ENCODE measurements at regions not wholly inside any gene's neighbourhood (a gene's known extent, or its start where the extent isn't known, plus 50 kb on each side); places are given as distances from the start of the nearest gene placed in this dataset.

DNA sequence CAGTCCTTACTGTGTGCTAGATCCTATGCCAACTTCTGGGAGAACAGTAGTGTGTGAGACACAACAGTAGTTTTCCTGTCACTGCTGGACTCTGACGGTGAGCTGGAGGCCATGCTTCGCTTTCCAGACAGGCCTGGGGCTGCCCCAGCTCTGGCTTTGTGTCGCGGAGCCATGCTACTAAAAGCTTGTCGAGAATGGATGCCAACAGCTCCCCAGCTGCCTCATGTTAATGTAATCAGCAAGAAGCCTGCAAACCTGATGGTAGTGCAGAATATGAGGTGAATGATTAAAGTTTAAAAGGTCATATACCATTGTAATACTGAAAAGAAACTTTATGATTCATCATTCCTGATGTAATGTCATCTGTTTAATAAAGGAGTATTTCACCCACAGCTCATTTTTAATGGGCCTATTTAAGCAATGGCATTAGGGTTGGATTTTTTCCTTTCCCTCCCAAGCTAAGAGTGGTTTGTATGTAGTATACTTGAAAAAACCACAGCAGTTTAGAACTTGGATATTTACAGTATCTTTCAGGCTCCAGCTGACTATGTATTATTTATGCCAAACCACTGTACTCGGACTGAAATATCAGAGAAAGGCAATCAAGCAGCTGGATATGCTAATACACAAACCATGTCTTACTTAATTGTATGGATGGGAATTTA is 343.0 kb downstream of the NUF2 start:
- no peak for DNase-seq

DNA sequence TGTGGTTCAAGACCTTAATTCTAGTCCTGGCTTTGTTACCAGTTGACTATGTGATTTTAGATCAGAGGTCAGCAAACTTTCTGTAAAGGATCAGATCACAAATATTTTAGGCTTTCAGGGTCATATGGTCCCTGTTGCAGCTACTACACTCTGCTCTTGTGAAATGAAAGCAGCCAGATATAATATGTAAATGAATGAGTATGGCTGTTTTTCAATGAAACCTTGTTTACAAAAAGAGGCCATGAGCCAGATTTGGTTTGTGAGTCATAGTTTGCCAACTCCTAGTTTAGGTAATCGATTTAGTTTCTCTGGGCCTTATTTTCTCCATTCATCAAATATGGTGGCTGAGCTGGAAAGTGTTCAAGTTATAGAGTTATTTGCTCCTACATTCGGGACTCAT is 346.7 kb downstream of the NUF2 start:
- no peak for DNase-seq

DNA sequence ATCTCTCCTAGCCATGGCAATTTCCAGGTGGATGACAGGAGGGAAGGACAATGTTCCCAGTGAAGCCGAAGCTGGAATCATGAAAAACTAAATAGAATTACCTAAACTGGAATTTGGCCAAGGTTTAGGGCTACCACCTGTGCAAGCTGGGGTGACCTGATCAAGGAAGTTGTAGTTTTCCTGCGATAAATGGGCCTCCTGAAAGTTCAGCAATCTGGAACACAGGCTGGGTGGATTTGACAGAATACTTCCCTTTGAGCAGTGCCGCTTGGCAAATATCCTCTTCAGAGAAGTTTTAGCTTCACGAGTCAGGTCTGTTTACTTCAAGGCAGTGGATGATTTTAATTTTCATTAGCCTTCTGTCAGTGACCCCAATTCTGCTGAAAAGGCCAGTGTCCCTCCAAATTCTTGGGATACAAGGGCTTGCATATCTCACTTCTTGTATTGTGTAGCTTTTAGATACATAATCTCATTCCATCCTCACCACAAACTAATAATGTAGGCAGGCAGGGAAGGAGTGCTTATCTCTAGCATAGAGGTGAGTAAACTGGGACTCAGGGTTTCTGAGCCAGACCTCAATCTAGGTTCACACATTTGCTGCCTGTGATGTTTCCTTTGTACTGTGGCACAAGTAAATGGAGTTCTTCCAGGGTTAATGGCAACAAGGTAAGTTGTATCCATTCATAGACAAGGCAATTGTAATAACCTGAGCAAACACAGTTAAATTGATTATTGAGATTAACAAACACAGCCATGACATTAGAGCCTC is 349.4 kb downstream of the NUF2 start:
- DNase-seq = no peak

DNA sequence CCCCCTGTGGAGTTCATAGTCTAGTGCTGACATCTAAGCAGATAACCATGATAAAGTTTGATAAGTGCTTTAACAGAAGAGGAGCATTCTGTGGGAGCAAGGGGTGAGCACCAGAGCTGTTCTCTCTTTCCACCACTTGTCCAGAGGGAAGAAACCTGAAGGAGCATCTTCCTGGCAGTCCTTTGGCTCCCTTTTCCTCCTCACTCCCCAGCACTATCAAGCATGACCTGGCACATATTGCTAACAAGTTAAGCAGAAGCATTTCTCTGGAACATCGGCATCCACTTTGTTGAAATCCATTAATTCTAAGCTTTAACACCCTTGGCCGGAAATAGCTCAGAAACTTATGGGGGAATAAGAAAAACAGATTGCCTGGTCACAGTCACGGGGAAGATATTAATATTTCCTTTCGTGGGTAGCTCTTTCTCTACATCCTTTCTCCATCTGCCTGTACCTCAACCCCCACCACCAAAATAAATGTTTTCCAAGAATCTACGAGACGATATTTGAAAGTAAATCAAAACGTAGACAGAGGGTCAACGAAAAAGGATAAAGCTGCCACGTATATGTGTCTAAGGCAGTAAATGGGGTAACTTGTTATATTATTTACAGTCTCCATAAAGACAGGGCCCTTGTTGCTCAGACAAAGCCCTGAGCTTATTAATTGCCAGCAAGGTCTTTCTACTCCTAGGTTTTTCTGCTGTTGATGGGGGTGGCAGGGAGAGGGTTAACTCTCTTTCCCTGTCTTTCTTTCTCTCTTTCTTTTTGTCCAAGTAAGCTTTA is 351.4 kb downstream of the NUF2 start:
- DNase-seq = no peak

DNA sequence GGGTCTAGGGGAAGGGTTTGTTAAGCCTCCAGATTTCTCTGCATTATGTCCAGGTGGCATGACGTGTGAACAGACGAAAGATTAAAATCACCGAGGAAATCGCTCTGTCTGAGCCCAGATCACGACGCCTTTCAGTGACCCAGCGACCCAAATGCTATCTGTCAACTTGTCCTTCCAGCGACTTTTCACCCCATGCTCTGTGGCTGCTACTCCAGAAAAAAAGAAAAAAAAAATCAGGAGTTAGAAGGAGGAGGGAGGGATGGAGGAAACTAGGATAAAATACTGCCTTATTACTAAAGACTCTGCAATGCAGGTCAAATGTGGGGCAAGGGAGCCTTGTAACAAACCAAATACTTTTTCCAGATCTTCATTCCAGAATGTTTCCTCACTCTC is 352.0 kb downstream of the NUF2 start:
- no peak for DNase-seq

DNA sequence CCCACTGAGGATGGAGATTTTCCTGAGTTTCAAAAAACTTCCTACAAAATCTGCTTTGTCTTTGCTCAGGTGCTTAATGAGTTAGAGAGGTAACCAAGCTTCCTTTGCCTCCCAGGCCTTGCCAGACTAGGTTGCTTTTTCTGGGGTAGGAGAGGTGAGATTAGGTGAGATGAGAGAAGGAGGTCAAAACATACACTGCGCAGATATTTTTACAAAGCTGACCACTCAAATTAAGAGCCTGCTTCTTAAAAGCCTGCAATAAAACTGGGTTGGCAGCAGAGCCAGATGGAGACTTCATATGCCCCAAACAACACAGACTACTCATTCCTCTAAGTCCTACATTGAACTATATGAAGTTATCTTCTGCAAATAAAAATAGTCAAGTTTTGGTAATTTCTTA is 352.5 kb downstream of the NUF2 start:
- DNase-seq = no peak

DNA sequence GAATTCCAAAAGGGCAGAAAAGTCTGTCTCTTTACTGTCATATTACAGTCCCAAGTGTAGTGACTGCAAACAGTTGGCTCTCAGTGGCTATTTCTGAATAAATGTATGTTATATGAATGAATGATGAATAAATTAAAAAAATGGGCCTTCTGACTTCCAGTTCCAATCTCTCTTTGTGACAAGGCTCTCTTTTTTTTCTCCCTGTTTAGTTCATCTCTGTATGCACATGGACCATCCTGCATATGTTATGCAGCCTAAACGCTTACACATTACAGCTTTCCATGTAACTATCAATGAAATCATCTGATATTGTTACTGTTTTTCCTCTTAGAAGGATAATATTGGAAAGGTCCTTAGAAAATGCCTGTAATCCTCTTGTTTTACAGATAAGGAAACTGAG is 363.0 kb downstream of the NUF2 start:
- DNase-seq = no peak

DNA sequence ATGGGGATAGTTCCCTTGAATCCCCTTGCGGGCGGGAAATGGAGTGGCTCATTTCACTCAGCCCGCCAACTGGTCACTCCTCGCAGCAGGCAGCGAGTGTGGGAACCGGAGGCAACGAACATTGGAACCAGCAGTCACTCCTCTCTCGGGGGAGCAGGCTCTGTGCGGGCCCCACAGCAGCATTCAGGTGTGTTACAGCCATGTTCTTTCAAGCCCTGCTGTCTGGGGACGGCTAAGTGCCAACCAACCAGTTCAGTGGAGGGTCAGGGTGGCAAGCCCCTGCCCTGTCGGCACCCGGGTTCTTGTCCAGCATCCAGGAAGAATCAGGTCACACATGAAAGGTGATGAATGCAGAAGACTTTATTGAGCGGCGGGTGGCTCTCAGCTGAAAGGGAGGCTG is 370.5 kb downstream of the NUF2 start:
- no peak for DNase-seq

DNA sequence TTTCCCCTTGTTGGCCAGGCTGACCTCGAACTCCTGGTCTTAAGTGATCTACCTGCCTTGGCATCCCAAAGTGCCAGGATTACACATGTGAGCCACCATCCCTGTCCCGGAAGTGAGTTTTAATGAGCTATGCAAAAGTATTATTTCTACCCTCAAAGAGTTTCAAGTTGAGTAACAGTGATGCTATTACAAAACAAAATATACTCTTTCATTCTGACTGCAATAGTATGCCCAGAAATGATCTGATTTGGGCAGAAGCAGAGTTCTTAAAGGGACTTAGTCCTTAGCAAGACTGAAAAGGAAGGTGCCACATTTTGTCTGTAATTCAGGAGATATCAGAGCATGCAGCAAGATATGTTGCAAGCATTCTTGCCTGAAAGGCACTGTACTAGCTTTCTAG is 375.4 kb downstream of the NUF2 start:
- no peak for DNase-seq

DNA sequence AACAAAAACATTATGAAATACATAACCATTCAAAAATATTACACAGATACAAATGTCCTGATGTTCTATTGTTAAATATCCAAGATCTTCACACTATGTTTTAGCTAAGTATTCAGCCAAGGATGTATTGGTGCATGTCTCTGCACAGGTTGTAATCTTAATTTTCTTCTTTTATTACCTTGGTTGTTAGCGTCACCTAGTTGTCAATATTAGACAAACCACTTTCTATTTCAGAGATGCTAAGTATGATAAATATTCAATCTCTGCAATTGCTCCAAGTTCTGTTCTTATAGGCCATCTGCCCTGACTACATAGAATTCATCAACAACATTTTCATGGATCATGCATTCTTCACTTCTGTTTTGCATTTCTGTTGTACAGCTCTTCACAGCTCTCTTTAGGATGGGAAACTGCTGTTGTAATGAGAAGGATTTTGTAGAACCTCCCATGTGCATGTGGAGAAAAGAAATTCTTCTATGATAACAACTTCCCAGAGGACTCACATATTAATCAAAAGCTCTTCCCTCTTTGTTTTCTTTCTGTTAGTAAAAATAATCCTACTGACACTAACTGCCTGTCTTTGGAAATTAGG is 380.1 kb downstream of the NUF2 start:
- DNase-seq = no peak

DNA sequence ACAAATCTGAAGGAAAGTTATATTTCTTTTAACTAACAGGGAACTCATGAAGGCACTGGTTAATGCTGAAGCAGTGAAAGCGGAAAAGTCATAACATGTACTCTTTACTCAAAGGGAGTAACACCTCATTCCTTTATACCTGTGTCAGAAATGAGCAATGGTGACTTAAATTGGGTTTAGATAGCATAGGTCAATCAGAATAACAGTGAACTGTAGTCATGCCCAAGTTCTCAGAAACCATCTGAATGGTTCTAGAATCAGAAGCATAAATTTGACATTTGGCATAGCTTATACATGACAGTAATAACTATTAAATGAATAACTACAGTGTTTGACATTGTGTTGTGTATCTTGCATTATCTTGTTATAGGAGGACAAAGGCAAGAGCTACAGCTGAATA is 382.0 kb downstream of the NUF2 start:
- DNase-seq = no peak

DNA sequence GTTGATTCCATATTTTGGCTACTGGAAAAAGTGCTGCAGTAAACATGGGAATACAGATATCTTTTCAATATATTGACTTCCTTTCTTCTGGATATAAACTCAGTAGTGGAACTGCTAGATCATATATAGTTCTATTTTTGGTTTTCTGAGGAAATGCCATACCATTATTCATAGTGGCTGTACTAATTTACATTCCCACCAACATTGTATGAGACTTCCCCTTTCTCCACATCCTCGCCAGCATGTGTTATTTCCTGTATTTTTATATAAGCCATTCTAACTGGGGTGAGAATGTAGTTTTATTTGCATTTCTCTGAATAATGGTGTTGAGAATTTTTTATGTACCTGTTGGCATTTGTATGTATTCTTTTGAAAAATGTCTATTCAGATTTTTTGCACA is 385.2 kb downstream of the NUF2 start:
- DNase-seq = no peak

DNA sequence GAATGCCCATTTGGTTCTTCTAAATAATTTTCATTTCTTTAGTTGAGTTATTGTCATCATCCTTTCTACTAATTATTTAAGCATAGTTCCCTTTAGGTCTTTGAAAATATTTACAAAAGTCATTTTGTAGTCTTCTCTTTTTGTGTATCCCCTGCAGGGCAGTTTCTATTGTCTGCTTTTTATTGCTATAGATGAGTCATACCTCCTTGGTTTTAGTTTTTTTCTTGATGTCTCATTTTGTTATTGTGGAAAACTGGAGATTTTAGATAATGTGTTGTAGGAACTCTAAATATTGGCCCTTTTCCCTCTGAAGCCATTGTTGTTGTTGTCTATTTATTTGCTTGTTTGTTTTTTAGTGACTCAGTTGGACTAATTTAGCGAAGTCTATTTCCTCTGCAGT is 387.9 kb downstream of the NUF2 start:
- DNase-seq = no peak

DNA sequence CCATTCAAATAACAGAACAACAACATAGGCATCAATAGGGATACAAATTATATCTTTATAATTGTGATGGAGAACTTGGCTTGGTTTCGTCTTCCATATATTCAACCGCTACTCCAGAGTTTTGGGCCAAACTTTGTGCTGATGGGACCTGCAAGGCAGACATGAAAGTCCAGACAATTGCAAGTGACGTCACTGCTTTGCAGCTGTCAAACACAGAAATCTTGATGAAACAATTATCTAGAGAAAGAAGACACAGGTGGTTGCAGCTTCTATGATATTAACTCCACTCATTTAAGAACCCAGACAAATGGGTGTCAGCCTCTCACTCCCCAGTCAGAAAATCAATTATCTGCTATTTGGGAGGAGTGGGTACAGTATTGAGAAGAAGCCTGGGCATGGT is 390.6 kb downstream of the NUF2 start:
- no peak for DNase-seq

DNA sequence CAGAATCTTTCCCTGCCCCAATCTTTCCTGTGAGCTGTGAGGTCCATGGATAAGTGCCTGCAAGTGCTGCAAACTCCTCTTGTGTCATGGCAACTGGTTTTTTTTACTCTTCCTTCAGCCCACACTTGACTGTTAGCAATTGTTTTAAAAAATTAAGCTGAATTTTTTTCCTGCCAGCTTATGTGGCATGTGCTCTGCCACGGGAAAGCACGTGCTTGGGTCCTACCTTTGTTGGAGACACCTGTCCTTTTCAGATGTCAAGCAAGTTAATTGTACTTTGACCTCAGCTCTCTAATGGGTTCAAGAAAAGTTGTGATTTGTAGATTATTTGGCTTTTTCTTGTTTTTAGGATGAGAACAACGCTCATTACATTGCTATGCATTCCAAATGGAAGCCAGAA is 398.5 kb downstream of the NUF2 start:
- DNase-seq = no peak

DNA sequence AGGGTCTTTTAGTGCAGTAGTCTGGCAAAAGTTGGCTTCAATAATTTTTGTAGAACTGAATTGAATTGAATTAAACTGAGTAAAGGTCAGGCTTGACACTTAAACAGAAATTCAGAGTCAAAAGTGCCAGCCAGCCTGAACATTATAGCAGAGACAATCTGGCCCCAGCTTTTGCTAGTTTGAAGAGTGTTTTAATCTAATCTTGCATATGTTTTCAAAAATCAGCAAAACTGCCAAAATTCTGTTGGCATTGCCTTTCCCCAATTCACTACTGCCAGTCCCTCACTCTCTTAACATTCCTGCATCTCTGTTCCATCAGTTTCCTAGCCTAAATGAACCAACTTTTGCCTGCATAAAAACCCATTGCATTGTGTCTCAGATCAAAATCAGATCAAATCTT is 403.8 kb downstream of the NUF2 start:
- no peak for DNase-seq

DNA sequence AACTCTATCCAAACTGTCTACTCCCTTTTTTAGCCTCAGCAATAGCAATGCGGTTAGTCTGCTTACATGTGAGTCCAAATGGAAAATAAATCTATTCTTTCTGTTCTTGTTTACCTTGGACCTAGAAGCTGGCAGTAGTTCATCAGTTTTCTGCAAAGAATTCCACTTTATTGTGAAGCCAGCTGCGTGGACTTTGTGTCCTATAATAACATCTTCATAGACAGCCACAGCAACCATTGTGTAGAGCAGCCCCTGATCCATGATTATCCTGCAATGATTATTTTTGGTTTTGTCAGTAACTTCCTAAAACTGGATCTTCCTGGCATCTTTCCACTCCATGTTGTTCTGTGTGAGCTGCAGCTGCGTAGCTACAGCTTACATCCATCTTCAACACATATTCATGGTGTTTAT is 408.7 kb downstream of the NUF2 start:
- DNase-seq = peak; percentile 7

DNA sequence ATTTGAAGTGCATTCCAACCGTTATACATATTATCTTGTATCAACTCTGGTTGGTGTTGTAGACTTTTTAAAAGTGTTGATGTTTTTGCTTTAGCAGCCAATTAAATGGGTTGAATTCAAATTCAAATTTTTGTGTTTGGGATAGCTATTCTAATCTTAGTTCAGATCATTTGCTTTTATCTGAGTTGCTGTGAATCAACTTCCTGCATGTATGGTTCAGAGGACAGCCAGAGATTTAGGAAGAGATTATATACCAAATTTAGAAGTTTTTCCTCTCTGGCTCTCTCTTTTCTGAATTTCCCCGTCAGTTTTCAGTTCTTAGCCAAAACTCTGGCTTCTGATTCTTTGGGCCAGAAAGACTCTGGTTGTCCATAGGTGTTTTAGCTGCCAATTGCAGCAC is 415.5 kb downstream of the NUF2 start:
- DNase-seq = no peak

DNA sequence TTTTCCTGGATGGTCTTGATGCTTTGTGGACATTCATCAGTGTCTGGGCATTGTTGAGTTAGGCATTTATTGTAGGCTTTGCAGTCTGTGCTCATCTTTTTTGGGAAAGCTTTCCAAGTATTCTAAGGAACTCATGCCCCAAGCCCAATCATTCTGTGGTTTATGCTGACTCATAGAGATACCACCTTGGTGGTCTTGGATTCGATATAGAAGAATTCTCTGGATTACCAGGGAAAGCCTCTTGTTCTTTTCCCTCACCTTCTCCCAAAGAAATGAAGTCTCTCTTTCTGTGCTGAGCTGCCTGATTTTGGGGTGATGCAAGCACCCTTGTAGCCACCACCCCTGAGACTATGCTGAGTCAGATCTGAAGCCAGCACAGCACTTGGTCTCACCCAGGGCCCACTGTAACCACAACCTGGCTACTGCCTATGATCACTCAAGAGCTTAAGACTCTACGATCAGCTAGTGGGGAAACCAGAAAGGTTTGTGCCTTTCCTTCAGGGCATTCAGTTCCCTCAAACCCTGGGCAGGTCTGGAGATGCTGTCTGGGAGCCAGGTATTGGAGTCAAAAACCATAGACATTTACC is 422.6 kb downstream of the NUF2 start:
- DNase-seq = no peak

DNA sequence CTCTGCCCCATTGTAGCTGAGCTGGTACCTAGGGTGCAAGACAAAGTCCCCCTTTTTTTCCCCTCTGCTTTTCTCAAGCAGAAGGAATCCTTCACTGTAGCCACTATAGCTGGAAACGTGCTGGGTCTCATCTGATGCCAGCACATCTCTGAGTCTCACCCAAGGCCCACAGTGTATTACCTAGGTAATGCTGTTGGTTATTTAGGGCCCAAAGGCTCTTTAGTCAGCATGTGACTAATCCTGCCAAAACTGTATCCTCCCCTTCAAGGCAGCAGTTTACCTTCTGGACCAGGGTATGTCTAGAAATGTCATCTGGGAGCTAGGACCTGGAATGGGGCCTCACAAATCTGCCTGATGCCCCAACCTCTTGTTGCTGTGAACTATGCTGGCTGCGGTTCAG is 423.4 kb downstream of the NUF2 start:
- no peak for DNase-seq

DNA sequence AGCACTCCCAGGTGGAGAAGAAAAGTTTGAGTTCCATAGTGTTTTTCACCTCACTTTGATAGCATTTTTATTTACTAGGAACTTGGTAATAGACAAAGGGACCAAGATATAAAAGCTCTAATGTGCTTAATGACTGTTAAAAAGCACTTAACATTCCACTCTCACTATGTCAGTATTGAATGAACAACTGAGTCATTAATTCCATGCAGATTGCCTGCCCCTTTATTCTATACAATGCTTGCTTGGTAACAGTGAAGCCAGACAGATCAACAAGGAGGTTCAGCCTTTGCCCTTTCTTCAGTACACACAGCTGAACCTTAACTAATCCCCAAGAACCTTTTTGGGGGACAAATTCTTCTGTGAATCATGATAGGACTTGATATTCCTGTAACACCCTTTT is 425.5 kb downstream of the NUF2 start:
- DNase-seq = no peak

DNA sequence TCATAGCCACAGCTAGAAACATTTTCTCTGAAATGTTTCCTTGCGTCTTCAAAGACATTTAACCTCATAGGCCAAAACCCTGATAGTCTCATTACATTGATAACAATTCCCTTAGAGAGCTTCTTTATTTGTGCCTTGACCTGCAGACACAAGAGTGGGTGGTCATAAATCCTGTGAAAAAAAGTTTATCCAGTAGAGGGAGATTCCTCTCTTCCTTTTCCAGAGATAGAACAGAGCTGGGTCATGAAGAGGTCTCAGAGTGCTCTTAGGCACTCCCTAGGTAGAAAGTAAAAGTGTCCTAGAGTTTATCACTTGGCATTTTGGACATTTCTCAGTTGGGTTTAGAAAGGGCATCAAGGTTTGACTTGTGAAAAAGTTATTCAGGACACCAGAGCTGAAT is 426.1 kb downstream of the NUF2 start:
- DNase-seq = no peak

DNA sequence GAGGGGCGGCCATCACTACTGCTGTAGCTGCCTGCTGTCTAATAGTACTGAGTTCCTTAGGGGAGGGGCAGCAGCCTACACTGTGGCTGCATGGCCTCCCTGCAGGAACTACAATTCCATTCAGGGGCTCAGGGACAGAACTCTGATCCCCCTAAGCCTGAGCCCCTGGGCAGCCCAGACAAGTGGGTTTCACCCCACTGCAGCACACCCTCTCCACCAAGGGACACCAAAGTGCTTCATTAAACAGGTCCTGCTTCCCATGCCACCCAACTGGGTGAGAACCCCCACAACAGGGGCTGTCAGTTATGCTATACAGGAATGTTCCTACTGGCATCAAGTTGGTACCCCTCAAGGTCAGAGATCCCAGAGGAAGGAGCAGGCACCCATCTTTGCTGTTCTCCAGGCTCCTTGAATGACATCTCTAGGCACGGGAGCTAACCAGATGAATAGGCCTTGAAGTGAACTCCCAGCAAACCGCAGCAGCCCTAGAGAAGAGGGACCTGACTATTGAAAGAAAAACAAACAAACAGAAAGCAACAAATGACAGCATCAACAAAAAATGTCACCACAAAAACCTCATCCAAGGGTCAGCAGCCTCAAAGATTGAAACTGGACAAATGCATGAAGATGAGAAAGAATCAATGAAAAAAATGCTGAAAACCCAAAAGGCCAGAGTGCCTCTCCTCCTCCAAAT is 437.4 kb downstream of the NUF2 start:
- no peak for DNase-seq
